NCI-H82 treated with DMSO at 0.1 percent for 48 hours (cell line): ENCODE measurements at regions not wholly inside any gene's neighbourhood (a gene's known extent, or its start where the extent isn't known, plus 50 kb on each side); places are given as distances from the start of the nearest gene placed in this dataset.

Experiments used
- DNase-seq: peaks from one replicate; lab custom pipeline; 2025; ENCODE audit not compliant: unreplicated experiment; lab: John Stamatoyannopoulos, UW

- DNase-seq = no peak
These were observed 111.3 kb upstream of the EDNRB start for GRCh38 chr13:78029901-78030300.

GRCh38 chr13:78028960-78029359 is 110.3 kb upstream of the EDNRB start:
- DNase-seq = no peak

DNA sequence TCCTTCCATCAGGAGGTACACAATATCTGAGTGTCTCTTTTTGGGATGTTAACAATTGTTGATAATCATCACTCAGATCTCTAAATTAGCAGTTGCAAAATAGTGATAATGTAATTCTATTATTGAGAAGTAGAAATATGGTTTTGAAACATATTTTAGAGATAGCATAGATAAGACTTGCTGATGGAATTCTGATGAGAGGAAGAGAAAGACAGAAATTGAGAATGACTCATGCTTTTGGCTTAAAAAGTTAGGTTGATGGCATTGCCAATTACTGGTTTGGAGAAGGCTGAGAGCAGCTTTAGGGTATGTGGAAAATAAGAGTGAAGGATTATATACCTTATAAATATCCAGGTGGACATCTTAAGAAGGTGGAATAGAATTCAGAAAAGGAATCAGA is 106.4 kb upstream of the EDNRB start:
- DNase-seq = no peak

- DNase-seq = no peak
These were observed 103.7 kb upstream of the EDNRB start for GRCh38 chr13:78022164-78022877.

- no peak for DNase-seq
These were observed 102.2 kb upstream of the EDNRB start for GRCh38 chr13:78020861-78021260.

GRCh38 chr13:78015782-78016181 is 97.2 kb upstream of the EDNRB start:
- no peak for DNase-seq

DNA sequence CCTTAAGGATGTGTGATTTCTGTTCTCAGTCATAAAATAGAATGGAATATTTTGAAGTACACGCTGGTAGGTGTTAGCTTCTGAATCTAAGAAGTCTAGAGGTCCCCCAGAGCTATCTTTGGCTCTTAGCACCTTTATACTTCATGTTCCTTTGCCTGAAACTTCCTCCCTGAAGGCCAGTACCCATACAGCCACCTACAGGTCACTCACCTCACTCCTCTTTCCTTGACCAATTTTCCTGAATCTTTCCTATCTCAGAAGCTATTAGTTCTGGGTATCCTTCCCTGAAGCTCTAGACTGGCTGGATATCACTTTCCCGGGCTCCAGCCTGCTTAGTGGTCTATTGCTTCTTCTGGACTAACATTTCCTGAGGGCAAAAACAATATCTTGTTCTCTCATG is 93.4 kb upstream of the EDNRB start:
- no peak for DNase-seq

DNA sequence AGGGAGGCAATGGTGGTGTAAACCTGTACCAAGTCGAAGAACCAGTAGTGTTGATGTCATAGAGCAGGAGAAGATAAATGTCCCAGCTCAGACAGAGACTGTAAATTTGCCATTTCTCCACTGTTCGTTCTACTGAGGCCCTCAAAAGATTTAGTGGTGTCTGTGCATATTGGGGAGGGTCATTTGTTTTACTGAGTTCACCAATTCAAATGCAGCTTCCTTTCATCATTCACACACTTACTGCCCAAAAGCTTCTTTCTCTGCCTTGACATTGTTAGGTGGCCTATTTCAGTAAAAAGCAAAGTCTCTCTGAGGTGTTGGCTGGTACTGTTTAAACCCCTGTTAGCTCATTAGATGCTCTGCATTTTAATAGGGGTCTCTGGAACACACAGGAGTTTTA is 86.2 kb upstream of the EDNRB start:
- DNase-seq = no peak

- DNase-seq = no peak
These were observed 81.1 kb upstream of the EDNRB start for GRCh38 chr13:77999746-78000145.

- no peak for DNase-seq
These were observed 75.5 kb upstream of the EDNRB start for GRCh38 chr13:77994166-77994565.

DNA sequence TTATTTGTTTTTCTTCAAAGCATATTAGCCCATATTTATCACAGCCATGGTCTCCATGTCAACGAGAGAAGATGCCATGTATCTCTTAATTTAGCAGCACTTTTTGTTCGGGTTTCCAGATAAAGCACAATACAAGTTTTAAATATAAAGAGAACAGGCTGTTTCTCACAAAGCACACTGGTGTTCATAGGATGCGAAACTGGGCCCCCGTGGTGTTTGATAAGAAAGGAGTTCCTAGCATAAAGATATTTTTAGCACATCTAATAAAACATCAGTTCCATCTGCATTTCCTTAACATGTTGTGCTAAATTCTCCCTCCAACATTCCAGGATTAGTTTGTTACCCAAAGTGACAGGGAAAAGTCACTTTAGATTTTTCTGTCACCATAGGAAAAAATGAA is 72.4 kb upstream of the EDNRB start:
- no peak for DNase-seq

DNA sequence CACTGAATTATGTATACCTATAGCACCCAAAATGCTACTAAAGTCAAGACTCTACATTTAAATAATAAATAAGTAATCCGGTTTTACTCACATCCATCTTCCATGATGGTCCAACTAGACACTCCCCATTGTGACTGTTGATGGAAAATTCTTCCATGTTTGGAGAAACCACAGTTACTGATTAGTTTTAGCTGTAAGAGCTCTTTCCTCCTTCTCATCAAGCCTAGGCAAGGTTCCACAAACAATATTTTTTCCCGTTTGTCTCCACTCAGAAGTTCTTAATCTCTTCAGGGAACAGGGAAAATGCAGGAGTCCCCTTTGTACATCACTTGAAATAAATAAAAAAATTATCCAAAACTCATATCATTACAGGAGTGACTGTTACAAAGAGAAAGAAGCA is 70.7 kb upstream of the EDNRB start:
- DNase-seq = no peak

DNA sequence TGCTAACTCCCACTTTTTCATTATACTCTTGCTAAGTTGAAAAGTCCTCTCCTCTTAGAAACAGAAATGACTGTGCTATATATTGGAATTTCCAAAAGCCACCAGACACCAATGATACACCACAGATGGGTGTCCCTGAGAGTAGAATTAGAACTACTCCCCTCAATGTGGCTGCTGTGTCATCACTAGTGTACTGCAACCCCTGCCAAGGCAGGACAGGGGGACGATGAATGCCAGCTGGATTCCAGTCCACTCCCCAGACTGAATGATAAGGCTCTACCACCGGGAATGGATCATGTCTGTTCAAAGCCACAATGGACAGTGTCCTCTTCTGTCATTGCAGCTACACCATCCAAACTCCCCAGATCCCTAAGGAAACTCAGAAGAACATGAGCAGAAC is 69.7 kb upstream of the EDNRB start:
- no peak for DNase-seq

DNA sequence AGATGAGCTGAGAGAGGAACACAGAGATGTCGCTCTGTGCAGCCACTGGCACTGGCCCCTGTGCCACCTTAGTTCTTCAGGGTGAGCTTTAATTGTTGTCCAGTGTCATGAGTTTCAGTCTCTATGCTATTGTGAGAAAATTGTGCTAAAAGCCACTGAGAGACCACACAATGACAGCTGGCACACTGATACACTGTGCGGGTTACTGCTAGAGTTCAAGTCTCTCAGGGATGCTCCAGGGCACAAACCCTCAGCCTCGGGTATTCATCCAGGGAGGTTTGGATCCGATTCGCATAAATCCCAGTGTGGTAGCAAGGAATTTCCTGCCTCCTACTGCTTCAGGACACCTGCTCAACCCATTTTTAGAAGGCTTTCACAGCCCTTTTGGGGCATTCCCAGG is 68.1 kb upstream of the EDNRB start:
- DNase-seq = no peak

- no peak for DNase-seq
These were observed 67.4 kb upstream of the EDNRB start for GRCh38 chr13:77985866-77986636.

DNA sequence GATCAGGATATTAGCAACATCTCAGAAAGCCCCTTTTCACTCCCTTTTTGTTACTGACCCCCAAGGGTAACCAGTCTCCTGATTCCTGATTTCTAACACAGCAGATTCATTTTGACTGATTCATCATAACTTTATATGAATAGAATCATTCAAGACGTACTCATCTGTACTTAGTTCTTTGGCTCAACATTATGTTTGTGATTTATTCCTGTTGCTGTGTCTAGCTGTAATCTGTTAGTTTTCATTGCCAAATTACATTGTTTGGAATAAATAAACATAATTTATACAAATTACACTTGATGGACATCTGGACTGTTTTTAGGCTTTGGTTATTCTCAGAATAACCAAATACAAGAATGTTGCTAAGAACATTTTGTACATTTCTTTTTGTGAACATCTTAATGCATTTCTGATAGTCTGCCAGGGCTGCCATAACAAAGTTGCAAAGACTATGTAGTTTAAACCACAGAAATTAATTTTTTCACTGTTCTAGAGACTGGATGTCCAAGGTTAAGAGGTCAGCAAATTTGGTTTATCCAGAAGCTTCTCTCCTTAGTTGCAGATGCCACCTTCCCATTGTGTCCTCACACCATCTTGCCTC is 62.8 kb upstream of the EDNRB start:
- no peak for DNase-seq

DNA sequence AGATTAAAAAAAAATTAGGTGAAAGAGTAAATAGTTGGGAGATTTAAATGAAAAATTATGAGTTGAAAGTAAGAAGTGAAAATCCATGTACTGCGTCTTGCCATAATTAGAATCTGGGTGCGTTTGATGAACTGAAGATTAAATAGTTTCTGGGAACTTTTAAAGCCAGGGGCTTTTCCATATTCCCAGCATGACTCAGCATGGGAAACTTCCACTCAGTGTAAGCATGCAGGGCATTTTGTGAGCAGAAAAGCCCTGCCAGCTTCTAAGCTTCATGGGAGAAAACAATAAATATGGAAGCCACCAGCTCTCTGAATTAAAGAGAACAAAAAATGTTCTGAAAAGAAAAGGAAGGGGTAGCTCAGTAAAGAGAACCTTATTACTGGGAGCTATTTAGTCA is 62.0 kb upstream of the EDNRB start:
- no peak for DNase-seq

- no peak for DNase-seq
These were observed 61.2 kb upstream of the EDNRB start for GRCh38 chr13:77979721-77980385.

- DNase-seq = no peak
These were observed 56.9 kb upstream of the EDNRB start for GRCh38 chr13:77975358-77976042.

GRCh38 chr13:77969299-77969698 is 50.7 kb upstream of the EDNRB start:
- no peak for DNase-seq
